ENCODE measurements at regions not wholly inside any gene's neighbourhood (a gene's known extent, or its start where the extent isn't known, plus 50 kb on each side); places are given as distances from the start of the nearest gene placed in this dataset.

GRCh38 chr1:118811156-118811555 lies 177.0 kb downstream of the TBX15 start:
- no peak for TF ChIP-seq CTCF (IDR thresholded peaks at IDR 0.05)
- TF ChIP-seq POLR2A (IDR thresholded peaks at IDR 0.05): no peak
